PC-9 (cell line): ENCODE measurements at regions not wholly inside any gene's neighbourhood (a gene's known extent, or its start where the extent isn't known, plus 50 kb on each side); places are given as distances from the start of the nearest gene placed in this dataset.

ENCODE experiments used
- BruUV-seq: library from RNA; stranded (reverse); fragments of 400-500 nt; replicated peaks from 2 replicates; lab custom pipeline; 2021; lab: Mats Ljungman, UMichigan
- CTCF ChIA-PET: fragments of 300-600 bp; sonication (Branson Sonifier 250); formaldehyde crosslinking; loops from one replicate; lab custom pipeline; 2022; ENCODE audit warnings: antibody characterized with exemption; lab: Charles Lee
- POLR2A ChIA-PET: fragments of 300-600 bp; sonication (Branson Sonifier 250); formaldehyde crosslinking; loops from one replicate; lab custom pipeline; 2022; ENCODE audit warnings: antibody characterized with exemption; ENCODE audit not compliant: unreplicated experiment; lab: Charles Lee
- DNase-seq, 2 experiments: peaks; one replicate each; pipeline versions ENCODE4 v3.0.0 to v3.0.0-alpha.2; 2015 to 2022; ENCODE audit warnings: mixed read lengths in 1 of 2
- H2AFZ ChIP-seq: fragments of 200-600 bp; sonication (generic); 2 replicates; pipeline ENCODE4 v1.8.1; 2017; ENCODE audit warnings: antibody characterized with exemption
- H3F3A ChIP-seq: fragments of 200-600 bp; sonication (generic); 2 replicates; pipeline ENCODE4 v1.8.1; 2017; ENCODE audit warnings: antibody characterized with exemption, mild to moderate bottlenecking, low read depth; ENCODE audit not compliant: insufficient read depth
- H3K27ac ChIP-seq: fragments of 200-600 bp; sonication (generic); 2 replicates; pipeline ENCODE4 v1.6.1; 2016; ENCODE audit warnings: mixed run types
- H3K27me3 ChIP-seq: fragments of 200-600 bp; sonication (generic); 2 replicates; pipeline ENCODE4 v1.6.1; 2016; ENCODE audit warnings: low read depth, mixed run types; ENCODE audit not compliant: insufficient read depth
- H3K36me3 ChIP-seq: fragments of 200-600 bp; sonication (generic); 2 replicates; pipeline ENCODE4 v1.6.1; 2016; ENCODE audit warnings: low read depth, mixed run types
- H3K4me1 ChIP-seq: fragments of 200-600 bp; sonication (generic); replicated peaks from 2 replicates; pipeline ENCODE4 v1.6.1; 2016; ENCODE audit warnings: mixed run types; ENCODE audit not compliant: insufficient read depth
- H3K4me2 ChIP-seq: fragments of 200-600 bp; sonication (generic); 2 replicates; pipeline ENCODE4 v1.6.1; 2017; ENCODE audit warnings: mixed run types
- H3K4me3 ChIP-seq: fragments of 200-600 bp; sonication (generic); 2 replicates; pipeline ENCODE4 v1.6.1; 2016; ENCODE audit warnings: mixed run types
- H3K79me2 ChIP-seq: fragments of 200-600 bp; sonication (generic); 2 replicates; pipeline ENCODE4 v1.6.1; 2017; ENCODE audit warnings: low read depth, mixed run types
- H3K9me2 ChIP-seq: fragments of 200-600 bp; sonication (generic); 2 replicates; pipeline ENCODE4 v1.8.1; 2017; ENCODE audit warnings: mild to moderate bottlenecking; ENCODE audit not compliant: insufficient read depth
- H3K9me3 ChIP-seq: fragments of 200-600 bp; sonication (generic); 2 replicates; pipeline ENCODE4 v1.8.1; 2016; ENCODE audit warnings: low read depth; ENCODE audit not compliant: insufficient read depth
- H4K20me1 ChIP-seq: fragments of 200-600 bp; sonication (generic); 2 replicates; pipeline ENCODE4 v1.8.1; 2017; ENCODE audit not compliant: insufficient read depth
- CTCF ChIP-seq: fragments of 200-600 bp; sonication (generic); conservative IDR thresholded peaks from 2 replicates; pipeline ENCODE4 v1.6.1; 2017; ENCODE audit warnings: mixed run types, antibody characterized with exemption, mild to moderate bottlenecking, moderate library complexity
- EZH2 ChIP-seq: fragments of 200-600 bp; sonication (generic); IDR thresholded peaks from 2 replicates; pipeline ENCODE4 v1.8.0; 2017; ENCODE audit warnings: antibody characterized with exemption, low read depth
- intact Hi-C: fragments of 100-400 bp; cut with micrococcal nuclease; formaldehyde crosslinking; loops from one replicate; pipeline ENCODE4 v1.10.0; 2022; ENCODE audit not compliant: unreplicated experiment

- Histone ChIP-seq H3K9me3 (no peaks in the 10 kb centered on the region), H3K9me2 (no peaks in the 10 kb centered on the region), H3K27ac (no peak overlapping the region), H4K20me1 (no peaks in the 10 kb centered on the region), H3K36me3 (no peaks in the 10 kb centered on the region), H2AFZ (no peak overlapping the region), H3K27me3 (no peaks in the 10 kb centered on the region), H3K4me2 (no peak overlapping the region), H3K4me3 (no peak overlapping the region), H3F3A (no peaks in the 10 kb centered on the region), H3K79me2 (no peaks in the 10 kb centered on the region), H3K4me1 (no peaks in the 10 kb centered on the region)
- intact Hi-C loops = no loop called here
- TF ChIP-seq CTCF (no peak), EZH2 (no peak)
- ChIA-PET POLR2A (no interaction called here), CTCF (interaction anchor here (0.6 kb wide), 1 partner anchor 634 kb away, joined by 4 read pairs; no protein-coding TSS in a partner anchor)
- DNase-seq = no peak
- no TSS peak for BruUV-seq
These were observed 178.3 kb upstream of the MKLN1 start for GRCh38 chr7:131149429-131149773.

- POLR2A ChIA-PET = no interaction called here
- H3K9me3 ChIP-seq = no peaks in the 10 kb centered on the region
- no TSS peak for BruUV-seq
- no peak overlapping the region for H2AFZ ChIP-seq
- CTCF ChIA-PET = interaction anchor here (0.6 kb wide), 1 partner anchor 633 kb away, joined by 4 read pairs; no protein-coding TSS in a partner anchor
- no peaks in the 10 kb centered on the region; the same call in 1 of the 2 replicates for H3F3A ChIP-seq
- no peak overlapping the region for H3K27ac ChIP-seq
- no peak for DNase-seq
- no peaks in the 10 kb centered on the region for H3K36me3 ChIP-seq
- no peaks in the 10 kb centered on the region for H3K79me2 ChIP-seq
- no peak for TF ChIP-seq EZH2
- TF ChIP-seq CTCF = no peak
- H3K27me3 ChIP-seq = no peaks in the 10 kb centered on the region
- no peaks in the 10 kb centered on the region for H3K9me2 ChIP-seq
- H4K20me1 ChIP-seq = no peaks in the 10 kb centered on the region
- intact Hi-C loops = no loop called here
- no peak overlapping the region for H3K4me2 ChIP-seq
- no peak overlapping the region for H3K4me3 ChIP-seq
- no peaks in the 10 kb centered on the region for H3K4me1 ChIP-seq
These were observed 177.8 kb upstream of the MKLN1 start for GRCh38 chr7:131149840-131150239.

GRCh38 chr7:131151034-131151433 is 176.6 kb upstream of the MKLN1 start:
- Histone ChIP-seq H2AFZ (no peak overlapping the region), H3K27ac (no peak overlapping the region)
- DNase-seq = no peak

More at GRCh38 chr7:131151034-131151433, 176.6 kb upstream of the MKLN1 start:
- Histone ChIP-seq H3K27me3 (no peaks in the 10 kb centered on the region), H3K4me1 (no peaks in the 10 kb centered on the region), H3K79me2 (no peaks in the 10 kb centered on the region), H3K9me3 (no peaks in the 10 kb centered on the region), H3K4me2 (no peak overlapping the region), H3F3A (no peaks in the 10 kb centered on the region; the same call in 1 of the 2 replicates), H3K36me3 (no peaks in the 10 kb centered on the region), H4K20me1 (no peaks in the 10 kb centered on the region), H3K9me2 (no peaks in the 10 kb centered on the region), H3K4me3 (no peak overlapping the region)
- ChIA-PET CTCF (no interaction called here), POLR2A (interaction anchor here (0.5 kb wide), 1 partner anchor 13 kb away, joined by 8 read pairs; no protein-coding TSS in a partner anchor)
- BruUV-seq = no TSS peak
- no peak for TF ChIP-seq CTCF
- TF ChIP-seq EZH2 = no peak
- intact Hi-C loops = loop anchor here (1.0 kb wide), 1 partner anchor 12 kb away; no protein-coding TSS in a partner anchor
